MV-4-11 (cell line): ENCODE measurements at regions not wholly inside any gene's neighbourhood (a gene's known extent, or its start where the extent isn't known, plus 50 kb on each side); places are given as distances from the start of the nearest gene placed in this dataset.

Source experiments
- DNase-seq: peaks from one replicate; lab custom pipeline; 2025; lab: John Stamatoyannopoulos, UW

- no peak for DNase-seq
Measured at GRCh38 chr1:163813251-163813650, 491.5 kb downstream of the NUF2 start.

GRCh38 chr1:163820226-163820625 lies 498.5 kb downstream of the NUF2 start:
- no peak for DNase-seq

- no peak for DNase-seq
Measured at GRCh38 chr1:163820766-163821165, 499.0 kb downstream of the NUF2 start.

- no peak for DNase-seq
Measured at GRCh38 chr1:163821679-163822078, 499.9 kb downstream of the NUF2 start.

GRCh38 chr1:163823017-163823416 lies 501.3 kb downstream of the NUF2 start:
- DNase-seq, result no peak

- DNase-seq, result no peak
Measured at GRCh38 chr1:163824006-163824405, 502.3 kb downstream of the NUF2 start.

- DNase-seq, result no peak
Measured at GRCh38 chr1:163824490-163824889, 502.7 kb downstream of the NUF2 start.

- no peak for DNase-seq
Measured at GRCh38 chr1:163826500-163826899, 504.7 kb downstream of the NUF2 start.

- DNase-seq, result no peak
Measured at GRCh38 chr1:163834778-163835177, 513.0 kb downstream of the NUF2 start.

- no peak for DNase-seq
Measured at GRCh38 chr1:163836481-163836880, 514.7 kb downstream of the NUF2 start.

GRCh38 chr1:163837206-163837605 lies 515.5 kb downstream of the NUF2 start:
- DNase-seq, result no peak

- DNase-seq, result no peak
Measured at GRCh38 chr1:163842571-163842970, 520.8 kb downstream of the NUF2 start.

GRCh38 chr1:163844459-163844858 lies 522.7 kb downstream of the NUF2 start:
- DNase-seq, result no peak

- no peak for DNase-seq
Measured at GRCh38 chr1:163845279-163845678, 523.5 kb downstream of the NUF2 start.

GRCh38 chr1:163863731-163864130 lies 542.0 kb downstream of the NUF2 start:
- no peak for DNase-seq

GRCh38 chr1:163864207-163864606 lies 542.5 kb downstream of the NUF2 start:
- DNase-seq, result no peak

GRCh38 chr1:163866564-163866963 lies 544.8 kb downstream of the NUF2 start:
- no peak for DNase-seq

- no peak for DNase-seq
Measured at GRCh38 chr1:163870666-163871065, 548.9 kb downstream of the NUF2 start.

- DNase-seq, result no peak
Measured at GRCh38 chr1:163872067-163872466, 550.3 kb downstream of the NUF2 start.

GRCh38 chr1:163874070-163874469 lies 552.3 kb downstream of the NUF2 start:
- no peak for DNase-seq

- no peak for DNase-seq
Measured at GRCh38 chr1:163875200-163875926, 553.6 kb downstream of the NUF2 start.

- peak; percentile 84 for DNase-seq
Measured at GRCh38 chr1:163875927-163876320, 554.2 kb downstream of the NUF2 start.

- no peak for DNase-seq
Measured at GRCh38 chr1:163876546-163876945, 554.8 kb downstream of the NUF2 start.

GRCh38 chr1:163877016-163877415 lies 555.3 kb downstream of the NUF2 start:
- no peak for DNase-seq
